ENCODE measurements at regions not wholly inside any gene's neighbourhood (a gene's known extent, or its start where the extent isn't known, plus 50 kb on each side); places are given as distances from the start of the nearest gene placed in this dataset.

DNA sequence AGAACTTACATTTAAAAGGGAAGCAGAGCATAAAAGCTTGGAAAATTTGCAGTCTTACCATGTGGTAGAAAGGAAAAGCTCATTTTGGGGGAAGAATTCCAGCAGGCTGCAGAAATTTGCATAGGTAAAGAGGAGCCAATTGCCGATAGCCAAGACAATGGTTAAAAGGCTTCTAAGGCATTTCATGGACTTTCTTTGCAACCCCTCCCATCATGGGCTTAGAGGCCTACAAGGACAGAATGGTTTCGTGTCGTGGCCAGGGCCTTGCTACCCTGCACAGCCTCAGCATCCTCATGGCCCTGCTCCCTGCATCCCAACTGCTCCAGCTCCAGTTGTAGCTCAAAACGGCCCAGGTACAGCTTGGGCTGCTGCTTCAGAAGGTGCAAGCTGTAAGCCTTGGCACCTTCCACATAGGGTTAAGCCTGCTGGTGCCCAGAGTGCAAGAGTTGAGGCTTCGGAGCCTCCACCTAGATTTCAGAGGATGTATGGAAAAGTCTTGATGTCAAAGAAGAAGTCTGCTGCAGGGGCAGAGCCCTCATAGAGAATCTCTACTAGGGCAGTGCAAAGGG lies 420.3 kb downstream of the PCDH17 start:
- no peak for DNase-seq

GRCh38 chr13:58056426-58056825 lies 424.9 kb downstream of the PCDH17 start:
- DNase-seq: no peak

GRCh38 chr13:58059624-58060023 lies 428.1 kb downstream of the PCDH17 start:
- no peak for DNase-seq

- no peak for DNase-seq
Measured at GRCh38 chr13:58080806-58081205, 449.3 kb downstream of the PCDH17 start.

- no peak for DNase-seq
Measured at GRCh38 chr13:58081301-58081820, 449.8 kb downstream of the PCDH17 start.

- DNase-seq: no peak
Measured at GRCh38 chr13:58083064-58083463, 451.5 kb downstream of the PCDH17 start.

GRCh38 chr13:58085274-58085673 lies 453.7 kb downstream of the PCDH17 start:
- no peak for DNase-seq

GRCh38 chr13:58085819-58086218 lies 454.3 kb downstream of the PCDH17 start:
- DNase-seq: no peak

DNA sequence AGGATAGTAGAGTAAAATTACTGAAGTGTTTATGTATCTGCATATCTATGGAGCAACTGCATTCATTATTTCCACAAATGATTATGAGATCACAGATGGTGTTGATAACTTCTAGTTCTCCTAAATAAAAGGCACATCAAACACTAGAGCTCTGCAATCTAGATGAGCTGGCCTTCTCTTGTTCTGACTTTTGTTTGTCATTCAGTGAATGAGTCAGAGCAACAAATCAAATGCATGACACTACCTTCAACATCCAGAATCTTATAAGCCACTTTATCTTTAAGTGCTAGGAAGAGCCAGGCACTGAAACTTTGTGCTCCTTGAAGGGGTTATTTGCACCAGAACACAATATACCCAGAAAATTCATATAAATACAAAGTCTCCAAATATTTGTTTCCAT lies 456.0 kb downstream of the PCDH17 start:
- no peak for DNase-seq

GRCh38 chr13:58093394-58093793 lies 461.9 kb downstream of the PCDH17 start:
- DNase-seq: no peak

DNA sequence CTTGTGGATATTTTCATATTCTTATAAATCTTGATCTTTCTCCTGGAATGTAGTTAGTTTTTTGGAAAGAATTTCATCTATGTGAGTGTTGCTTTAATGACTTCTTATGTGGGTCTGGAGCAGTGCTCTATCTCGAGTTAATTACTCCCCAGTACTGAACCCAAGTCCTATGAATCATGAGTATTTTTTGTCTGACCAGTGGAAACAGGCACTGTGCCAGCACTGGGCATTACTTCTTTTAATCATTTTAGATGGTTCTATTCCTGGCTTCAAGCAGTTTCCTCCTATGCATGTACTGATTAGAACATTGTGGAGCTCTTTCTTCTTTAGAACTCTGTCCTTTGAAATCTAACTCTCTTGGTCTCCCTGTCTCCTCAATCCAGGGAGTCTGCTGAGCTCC lies 466.3 kb downstream of the PCDH17 start:
- no peak for DNase-seq

DNA sequence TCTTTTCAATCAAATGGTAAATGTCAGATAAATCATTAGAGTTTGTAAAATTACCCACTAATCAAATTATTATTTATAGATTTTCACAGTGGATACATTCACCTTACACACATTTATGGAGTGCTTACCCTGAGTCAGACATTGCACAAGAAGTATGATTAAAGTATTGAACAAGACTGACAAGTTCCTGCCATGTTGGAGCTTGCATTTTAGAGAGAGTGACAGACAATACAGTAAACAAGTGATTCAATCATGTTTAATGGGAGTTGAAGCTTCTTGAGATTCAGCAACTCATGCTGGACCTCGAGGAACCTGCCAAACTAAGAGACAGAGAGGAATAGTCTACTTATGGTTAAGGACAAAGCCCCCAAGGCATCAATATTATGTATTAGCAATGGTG lies 487.8 kb downstream of the PCDH17 start:
- no peak for DNase-seq

GRCh38 chr13:58119804-58120203 lies 488.3 kb downstream of the PCDH17 start:
- no peak for DNase-seq

DNA sequence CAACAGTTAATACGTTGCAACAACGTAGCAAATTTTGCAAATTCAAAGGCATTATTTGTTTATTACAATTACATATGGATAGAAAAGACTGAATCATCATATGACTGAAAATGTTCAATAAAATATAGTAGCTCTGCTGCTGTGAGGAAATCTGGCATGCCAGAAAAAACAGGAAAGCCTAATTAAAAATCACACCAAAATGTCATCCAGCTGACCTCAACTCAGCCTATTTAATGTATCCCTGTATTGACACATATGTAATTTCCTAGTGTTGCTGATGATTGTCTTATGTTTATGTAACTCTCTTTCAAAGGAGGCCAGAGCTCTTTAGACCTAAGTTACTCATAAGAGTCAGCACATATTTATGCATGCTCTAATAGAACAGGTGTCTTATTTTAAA lies 495.0 kb downstream of the PCDH17 start:
- DNase-seq: no peak

DNA sequence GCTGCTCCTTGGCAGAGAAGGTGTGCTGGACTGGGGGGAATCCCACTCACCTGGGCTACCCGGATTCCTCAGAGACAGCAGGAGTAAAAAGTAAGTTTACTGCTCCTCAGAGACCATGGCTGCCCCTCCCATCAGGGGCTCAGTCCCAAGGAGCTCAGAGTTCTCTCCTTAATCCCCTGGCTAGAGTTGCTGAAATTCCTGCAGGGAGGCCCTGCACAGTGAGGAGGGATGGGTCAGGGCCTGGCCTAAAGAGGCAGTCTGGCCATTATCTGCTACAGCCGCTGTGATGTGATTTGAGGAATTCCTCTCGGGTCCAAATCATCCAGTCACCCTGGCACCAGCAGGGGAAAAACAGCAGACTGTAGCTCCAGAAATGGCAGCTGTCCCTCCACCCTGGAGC lies 502.5 kb downstream of the PCDH17 start:
- no peak for DNase-seq

DNA sequence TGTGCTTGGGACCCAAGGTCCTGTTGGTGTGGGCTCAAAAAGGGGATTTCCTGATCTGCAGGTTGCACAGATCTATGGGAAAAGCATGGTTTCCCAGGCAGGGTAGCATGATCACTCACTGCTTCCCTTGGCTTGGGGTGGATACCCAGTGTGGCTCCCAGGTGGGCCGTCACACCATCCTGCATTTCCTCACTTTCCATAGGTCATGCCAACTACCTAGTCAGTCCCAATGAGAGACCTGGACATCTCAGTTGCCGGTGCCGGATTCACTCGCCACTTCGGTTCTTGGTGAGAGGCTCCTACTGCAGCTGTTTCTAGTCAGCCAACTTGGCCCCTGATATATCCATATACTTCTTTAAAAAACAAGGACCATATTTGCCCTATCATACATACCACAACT lies 503.0 kb downstream of the PCDH17 start:
- DNase-seq: no peak

DNA sequence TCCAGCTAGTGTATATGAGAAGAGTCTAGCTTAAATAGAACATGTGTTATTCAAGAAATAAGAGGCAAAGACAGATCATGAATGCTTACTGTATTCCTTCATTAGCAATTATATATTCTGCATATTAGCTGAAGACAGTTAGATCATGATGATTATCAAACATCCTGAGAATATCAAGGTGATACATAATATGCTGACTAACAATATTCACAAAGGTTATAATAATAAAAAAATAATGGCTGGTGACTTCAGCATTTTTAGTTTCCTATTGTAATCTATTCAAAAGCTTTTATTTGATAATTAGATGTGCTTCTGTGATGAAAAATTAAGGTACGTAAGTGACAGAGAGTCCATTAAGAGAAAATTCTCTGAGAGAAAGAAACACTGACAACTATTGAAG lies 511.4 kb downstream of the PCDH17 start:
- no peak for DNase-seq

DNA sequence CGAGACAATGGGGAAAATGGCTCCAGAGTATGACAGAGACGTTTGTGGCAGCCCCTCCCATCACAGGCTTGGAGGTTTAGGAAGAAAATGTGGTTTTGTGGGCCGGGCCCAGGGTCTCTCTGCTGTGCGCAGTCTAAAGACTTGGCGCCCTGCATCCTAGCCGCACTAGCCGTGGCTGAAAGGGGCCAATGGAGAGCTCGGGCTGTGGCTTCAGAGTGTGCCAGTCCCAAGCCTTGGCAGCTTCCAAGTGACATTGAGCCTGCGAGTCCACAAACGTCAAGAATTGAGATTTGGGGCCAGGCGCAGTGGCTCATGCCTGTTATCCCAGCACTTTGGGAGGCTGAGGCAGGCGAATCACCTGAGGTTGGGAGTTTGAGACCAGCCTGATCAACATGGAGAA lies 513.1 kb downstream of the PCDH17 start:
- DNase-seq: no peak

GRCh38 chr13:58151452-58151851 lies 519.9 kb downstream of the PCDH17 start:
- no peak for DNase-seq

DNA sequence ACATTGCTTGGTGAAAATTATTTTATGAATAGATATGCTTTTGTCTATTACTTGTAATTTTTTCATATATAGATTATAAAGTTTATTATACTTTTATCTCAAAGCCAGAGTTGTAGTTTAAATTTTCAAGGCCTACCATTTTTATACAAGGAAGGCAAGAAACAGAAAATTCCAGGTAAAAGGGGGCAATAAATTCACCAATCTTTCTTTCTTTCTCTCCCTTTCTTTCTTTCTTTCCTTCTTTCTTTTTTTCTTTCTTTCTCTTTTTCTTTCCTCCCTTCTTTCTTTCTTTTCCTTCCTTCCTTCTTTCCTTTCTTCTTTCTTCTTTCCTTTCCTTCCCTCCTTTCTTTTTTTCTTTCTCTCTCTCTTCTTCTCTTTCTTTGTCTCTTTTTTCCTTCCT lies 529.4 kb downstream of the PCDH17 start:
- DNase-seq: no peak

- DNase-seq: no peak
Measured at GRCh38 chr13:58165617-58166016, 534.1 kb downstream of the PCDH17 start.

GRCh38 chr13:58181111-58181510 lies 549.6 kb downstream of the PCDH17 start:
- no peak for DNase-seq

DNA sequence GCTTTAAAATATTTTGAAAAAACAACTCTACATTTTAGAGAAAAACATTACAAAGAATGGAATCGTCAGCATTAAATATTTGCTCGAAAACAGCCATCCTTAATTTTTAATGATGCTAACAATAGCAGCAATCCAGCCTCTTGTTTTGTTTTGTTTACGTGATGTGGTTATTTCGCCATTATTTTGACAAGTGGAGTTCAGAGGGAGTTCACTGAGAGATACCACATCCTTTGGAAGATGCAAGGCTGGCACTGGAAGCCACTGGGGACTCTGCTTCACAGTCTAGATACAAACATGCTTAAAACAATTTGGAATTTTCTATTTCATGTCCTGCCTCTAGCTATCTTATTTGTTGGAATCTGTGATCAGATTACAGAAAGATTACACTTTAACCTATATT lies 556.3 kb downstream of the PCDH17 start:
- no peak for DNase-seq

DNA sequence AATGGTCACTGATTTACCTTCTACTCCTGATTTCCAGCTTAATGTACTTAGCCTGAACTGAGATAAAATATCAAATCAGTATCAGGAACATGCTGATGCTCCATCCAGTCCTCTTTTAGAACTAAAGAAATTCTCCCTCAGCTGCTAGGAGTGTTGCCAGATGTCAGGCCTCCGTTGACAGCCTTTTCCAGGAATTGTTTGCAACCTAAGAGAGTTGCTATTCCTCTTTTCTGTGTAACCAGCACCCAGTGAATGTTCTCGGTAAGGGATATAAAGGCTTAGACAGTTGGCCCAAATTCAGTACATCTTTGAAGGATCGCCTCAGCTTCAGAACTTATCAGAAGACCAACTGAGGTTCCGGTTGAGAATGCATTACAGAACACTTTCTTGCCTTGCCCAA lies 559.0 kb downstream of the PCDH17 start:
- DNase-seq: no peak

DNA sequence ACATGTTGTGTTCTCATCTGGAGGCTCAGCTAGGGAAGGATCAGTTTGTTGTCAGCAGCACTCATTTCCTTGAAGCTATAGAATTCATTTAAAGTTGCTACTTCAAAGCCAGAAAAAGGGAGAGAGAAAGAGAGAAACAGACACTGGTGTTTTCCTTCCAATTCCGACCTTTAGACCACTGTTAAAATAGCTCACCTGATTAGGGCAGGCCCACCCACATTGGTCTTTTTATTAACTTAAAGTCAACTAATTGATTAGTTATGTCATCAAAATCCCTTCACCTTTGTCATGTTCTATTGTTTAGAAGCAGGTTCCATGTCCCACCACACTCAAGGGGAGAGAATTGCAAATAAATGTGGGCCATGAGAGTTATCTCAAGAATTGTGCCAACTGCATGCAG lies 560.2 kb downstream of the PCDH17 start:
- no peak for DNase-seq

GRCh38 chr13:58202099-58202498 lies 570.6 kb downstream of the PCDH17 start:
- no peak for DNase-seq

All from DMS 273 treated with DMSO at 0.1 percent for 48 hours (cell line).